Keratinocyte (primary cell): ENCODE measurements at regions not wholly inside any gene's neighbourhood (a gene's known extent, or its start where the extent isn't known, plus 50 kb on each side); places are given as distances from the start of the nearest gene placed in this dataset.
"Not testable (repeated sequence)": the region's sequence is repeated elsewhere in the genome, so short reads cannot be mapped to it uniquely, and the experiment has no call there.

ENCODE experiments used
- EZH2 ChIP-seq: IDR thresholded peaks from one replicate; pipeline ENCODE4 v1.6.1; 2012; ENCODE audit warnings: inconsistent platforms, mild to moderate bottlenecking, low read length, moderate library complexity
- TF ChIP-seq, protein P1 (sequence below), 3 experiments: IDR thresholded peaks in 1 of 3; conservative IDR thresholded peaks in 1 of 3; optimal IDR thresholded peaks in 1 of 3; 2 replicates in 2 of 3; 3 replicates in 1 of 3; pipeline versions ENCODE3 to v1.5.1; 2011; ENCODE audit warnings: low read length in 3 of 3, mild to moderate bottlenecking in 3 of 3, moderate library complexity in 2 of 3, control low read depth in 1 of 3, inconsistent platforms in 1 of 3; ENCODE audit not compliant: insufficient read depth in 2 of 3; ENCODE audit errors: extremely low read depth in 1 of 3

DNA sequence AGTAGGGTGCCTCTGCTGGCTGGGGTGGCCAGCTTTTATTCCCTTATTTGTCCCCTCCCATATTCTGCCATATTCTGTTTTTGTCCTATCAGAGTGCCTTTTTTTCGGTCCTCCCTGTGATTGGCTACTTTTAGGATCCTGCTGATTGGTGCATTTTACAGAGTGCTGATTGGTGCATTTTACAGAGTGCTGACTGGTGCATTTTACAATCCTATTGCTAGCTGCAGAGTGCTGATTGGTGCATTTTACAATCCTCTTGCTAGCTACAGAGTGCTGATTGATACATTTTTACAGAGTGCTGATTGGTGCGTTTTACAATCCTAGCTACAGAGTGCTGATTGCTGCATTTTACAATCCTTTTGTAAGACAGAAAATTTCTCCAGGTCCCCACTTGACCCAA, 126.3 kb upstream of the UXS1 start:
- not testable (repeated sequence) for TF ChIP-seq EZH2
- TF ChIP-seq, protein P1, sequence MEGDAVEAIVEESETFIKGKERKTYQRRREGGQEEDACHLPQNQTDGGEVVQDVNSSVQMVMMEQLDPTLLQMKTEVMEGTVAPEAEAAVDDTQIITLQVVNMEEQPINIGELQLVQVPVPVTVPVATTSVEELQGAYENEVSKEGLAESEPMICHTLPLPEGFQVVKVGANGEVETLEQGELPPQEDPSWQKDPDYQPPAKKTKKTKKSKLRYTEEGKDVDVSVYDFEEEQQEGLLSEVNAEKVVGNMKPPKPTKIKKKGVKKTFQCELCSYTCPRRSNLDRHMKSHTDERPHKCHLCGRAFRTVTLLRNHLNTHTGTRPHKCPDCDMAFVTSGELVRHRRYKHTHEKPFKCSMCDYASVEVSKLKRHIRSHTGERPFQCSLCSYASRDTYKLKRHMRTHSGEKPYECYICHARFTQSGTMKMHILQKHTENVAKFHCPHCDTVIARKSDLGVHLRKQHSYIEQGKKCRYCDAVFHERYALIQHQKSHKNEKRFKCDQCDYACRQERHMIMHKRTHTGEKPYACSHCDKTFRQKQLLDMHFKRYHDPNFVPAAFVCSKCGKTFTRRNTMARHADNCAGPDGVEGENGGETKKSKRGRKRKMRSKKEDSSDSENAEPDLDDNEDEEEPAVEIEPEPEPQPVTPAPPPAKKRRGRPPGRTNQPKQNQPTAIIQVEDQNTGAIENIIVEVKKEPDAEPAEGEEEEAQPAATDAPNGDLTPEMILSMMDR (optimal IDR thresholded peaks at IDR 0.05 in 1 of 3, IDR thresholded peaks at IDR 0.05 in 1 of 3, conservative IDR thresholded peaks at IDR 0.05 in 1 of 3; ENCODE audit: extremely low read depth in 1 of 3, insufficient read depth in 2 of 3, low read length in 3 of 3): not testable (repeated sequence)
